H9 (cell line): ENCODE measurements at regions not wholly inside any gene's neighbourhood (a gene's known extent, or its start where the extent isn't known, plus 50 kb on each side); places are given as distances from the start of the nearest gene placed in this dataset.
A peak's percentile ranks its signal among the peaks of the same experiment; 100 is the strongest.

Experiments
- DNase-seq: peaks from one replicate; pipeline ENCODE4 v3.0.0-alpha.2; 2017
- H2AFZ ChIP-seq: one replicate; pipeline ENCODE4 v1.6.1; 2013; ENCODE audit warnings: mild to moderate bottlenecking, low read length, control low read depth, moderate library complexity
- H2AK5ac ChIP-seq: 2 replicates; pipeline ENCODE4 v1.6.1; 2013; ENCODE audit warnings: low read length, control low read depth, mixed read lengths; ENCODE audit not compliant: insufficient read length
- H2BK120ac ChIP-seq: one replicate; pipeline ENCODE4 v1.6.1; 2013; ENCODE audit warnings: low read depth, mild to moderate bottlenecking, low read length, control low read depth, inconsistent platforms; ENCODE audit not compliant: poor library complexity, severe bottlenecking
- H2BK12ac ChIP-seq: 2 replicates; pipeline ENCODE4 v1.6.1; 2013; ENCODE audit warnings: low read length, control low read depth, mixed read lengths, low read depth; ENCODE audit not compliant: insufficient read length
- H2BK15ac ChIP-seq: 2 replicates; pipeline ENCODE4 v1.6.1; 2013; ENCODE audit warnings: low read depth, low read length, control low read depth
- H2BK20ac ChIP-seq: one replicate; pipeline ENCODE4 v1.6.1; 2013; ENCODE audit warnings: low read depth, mild to moderate bottlenecking, low read length, control low read depth, inconsistent platforms; ENCODE audit not compliant: poor library complexity, severe bottlenecking
- H2BK5ac ChIP-seq: 2 replicates; pipeline ENCODE4 v1.6.1; 2013; ENCODE audit warnings: low read length, control low read depth, mixed read lengths; ENCODE audit not compliant: insufficient read length
- H3K14ac ChIP-seq: 2 replicates; pipeline ENCODE4 v1.6.1; 2013; ENCODE audit warnings: low read length, control low read depth; ENCODE audit not compliant: insufficient read depth
- H3K18ac ChIP-seq: 2 replicates; pipeline ENCODE4 v1.6.1; 2013; ENCODE audit warnings: low read depth, mild to moderate bottlenecking, mixed read lengths, low read length, control low read depth; ENCODE audit not compliant: insufficient read length
- H3K23ac ChIP-seq: 2 replicates; pipeline ENCODE4 v1.6.1; 2013; ENCODE audit warnings: low read length, control low read depth, mixed read lengths, low read depth; ENCODE audit not compliant: insufficient read length
- H3K23me2 ChIP-seq: 2 replicates; pipeline ENCODE4 v1.6.1; 2013; ENCODE audit warnings: low read depth, mild to moderate bottlenecking, mixed read lengths, low read length, control low read depth; ENCODE audit not compliant: insufficient read length, poor library complexity, severe bottlenecking
- H3K27ac ChIP-seq: 2 replicates; pipeline ENCODE4 v1.5.1; 2013; ENCODE audit warnings: low read length, control low read depth, mixed read lengths, low read depth; ENCODE audit not compliant: insufficient read length
- H3K27me3 ChIP-seq: 2 replicates; pipeline ENCODE4 v1.6.1; 2013; ENCODE audit warnings: low read length, control low read depth, inconsistent platforms; ENCODE audit not compliant: insufficient read depth
- H3K4ac ChIP-seq: 2 replicates; pipeline ENCODE4 v1.6.1; 2013; ENCODE audit warnings: low read depth, mild to moderate bottlenecking, control low read depth, inconsistent platforms, low read length, moderate library complexity
- H3K4me1 ChIP-seq: 2 replicates; pipeline ENCODE4 v1.6.1; 2013; ENCODE audit warnings: low read length, control low read depth, inconsistent platforms; ENCODE audit not compliant: insufficient read depth
- H3K4me2 ChIP-seq: 2 replicates; pipeline ENCODE4 v1.6.1; 2013; ENCODE audit warnings: low read length, control low read depth, mixed read lengths; ENCODE audit not compliant: insufficient read length, insufficient read depth
- H3K56ac ChIP-seq: 2 replicates; pipeline ENCODE4 v1.6.1; 2013; ENCODE audit warnings: low read depth, mild to moderate bottlenecking, mixed read lengths, low read length, control low read depth; ENCODE audit not compliant: insufficient read length
- H3K79me1 ChIP-seq: 2 replicates; pipeline ENCODE4 v1.6.1; 2013; ENCODE audit warnings: low read depth, mild to moderate bottlenecking, moderate library complexity, low read length, control low read depth, inconsistent platforms; ENCODE audit not compliant: insufficient read depth, poor library complexity, severe bottlenecking
- H3K79me2 ChIP-seq: 2 replicates; pipeline ENCODE4 v1.6.1; 2013; ENCODE audit warnings: low read length, control low read depth, inconsistent platforms; ENCODE audit not compliant: insufficient read depth
- H3K9ac ChIP-seq: 2 replicates; pipeline ENCODE4 v1.6.1; 2013; ENCODE audit warnings: low read length, control low read depth, mixed read lengths; ENCODE audit not compliant: insufficient read length; ENCODE audit errors: extremely low read depth
- H3K9me3 ChIP-seq: one replicate; pipeline ENCODE4 v1.6.1; 2013; ENCODE audit warnings: low read depth, low read length, inconsistent platforms; ENCODE audit not compliant: control insufficient read depth
- H3T11ph ChIP-seq: one replicate; pipeline ENCODE4 v1.6.1; 2013; ENCODE audit warnings: mild to moderate bottlenecking, low read length, control low read depth, inconsistent platforms
- H4K20me1 ChIP-seq: one replicate; pipeline ENCODE4 v1.6.1; 2013; ENCODE audit not compliant: control insufficient read depth, insufficient read length, insufficient read depth
- H4K5ac ChIP-seq: 2 replicates; pipeline ENCODE4 v1.6.1; 2013; ENCODE audit warnings: low read depth, mild to moderate bottlenecking, mixed read lengths, low read length, control low read depth; ENCODE audit not compliant: insufficient read length
- H4K8ac ChIP-seq: replicated peaks from 2 replicates; pipeline ENCODE4 v1.6.1; 2013; ENCODE audit warnings: low read length, control low read depth, mixed read lengths, low read depth; ENCODE audit not compliant: insufficient read length
- H4K91ac ChIP-seq: 2 replicates; pipeline ENCODE4 v1.6.1; 2013; ENCODE audit warnings: low read depth, mild to moderate bottlenecking, moderate library complexity, mixed read lengths, low read length, control low read depth; ENCODE audit not compliant: insufficient read length
- H3K27ac Mint-ChIP-seq, 3 experiments: 2 replicates in 2 of 3; 3 replicates in 1 of 3; pipeline ENCODE4 v1.8.0; 2020 to 2021; ENCODE audit warnings: mixed read lengths in 3 of 3, mild to moderate bottlenecking in 1 of 3, moderate library complexity in 1 of 3
- H3K27me3 Mint-ChIP-seq: 2 replicates; pipeline ENCODE4 v1.8.0; 2021; ENCODE audit warnings: low read depth, mild to moderate bottlenecking, moderate library complexity, mixed read lengths
- H3K36me3 Mint-ChIP-seq, 3 experiments: 2 replicates in 2 of 3; 3 replicates in 1 of 3; pipeline ENCODE4 v1.8.0; 2020 to 2021; ENCODE audit warnings: low read depth in 3 of 3, mixed read lengths in 3 of 3; ENCODE audit not compliant: insufficient read depth in 1 of 3
- H3K4me1 Mint-ChIP-seq, 2 experiments: 2 replicates each; pipeline ENCODE4 v1.8.0; 2020; ENCODE audit warnings: mixed read lengths in 2 of 2
- H3K4me3 Mint-ChIP-seq, 2 experiments: 2 replicates in 1 of 2; 3 replicates in 1 of 2; pipeline ENCODE4 v1.8.0; 2020 to 2021; ENCODE audit warnings: mild to moderate bottlenecking in 2 of 2, mixed read lengths in 2 of 2, moderate library complexity in 1 of 2
- H3K9me3 Mint-ChIP-seq, 2 experiments: 2 replicates in 1 of 2; 3 replicates in 1 of 2; pipeline ENCODE4 v1.8.0; 2020; ENCODE audit warnings: mild to moderate bottlenecking in 2 of 2, mixed read lengths in 2 of 2, moderate library complexity in 1 of 2
- CTCF ChIP-seq: fragments of 200-600 bp; sonication (generic); conservative IDR thresholded peaks from 3 replicates; pipeline ENCODE4 v1.8.0; 2021; ENCODE audit warnings: antibody characterized with exemption, mild to moderate bottlenecking
- WGBS: extraction: QIAGEN DNeasy Blood & Tissue Kit; methylation state at CpG from one replicate; pipeline ENCODE4 v1.1.7; 2013; ENCODE audit warnings: missing lambda C conversion rate, low lambda C conversion rate, mixed read lengths; ENCODE audit not compliant: insufficient read length; ENCODE audit errors: extremely low coverage; 5-methylcytosine and 5-hydroxymethylcytosine counted together

GRCh38 chr1:29383746-29384371 is 147.5 kb downstream of the PTPRU start:
- Histone ChIP-seq H2BK5ac (no peak overlapping the region), H3K4me2 (no peak overlapping the region), H4K91ac (no peak overlapping the region), H3K4ac (no peak overlapping the region), H3K9me3 (peaks cover 4% of the 10 kb centered on the region), H3K79me1 (no peaks in the 10 kb centered on the region), H4K8ac (no peak overlapping the region), H2BK15ac (no peak overlapping the region), H3K18ac (no peak overlapping the region), H3K9ac (no peak overlapping the region), H3K23me2 (no peaks in the 10 kb centered on the region), H3K79me2 (no peaks in the 10 kb centered on the region), H4K20me1 (no peaks in the 10 kb centered on the region), H3K27ac (no peak overlapping the region), H2BK120ac (no peak overlapping the region), H3K4me1 (no peaks in the 10 kb centered on the region), H3K27me3 (no peaks in the 10 kb centered on the region), H2AK5ac (no peak overlapping the region), H3K23ac (no peak overlapping the region), H3K14ac (no peak overlapping the region), H3K56ac (no peak overlapping the region), H2BK20ac (no peak overlapping the region), H2BK12ac (no peak overlapping the region), H4K5ac (no peak overlapping the region), H3T11ph (no peak overlapping the region), H2AFZ (no peak overlapping the region)
- Mint-ChIP-seq H3K4me3 (no peak overlapping the region), H3K36me3 (peaks cover 6 to 17% (median 6%) of the 10 kb centered on the region in 3 experiments), H3K27me3 (peaks cover 4% of the 10 kb centered on the region), H3K9me3 (peaks cover 13 to 18% of the 10 kb centered on the region in 2 experiments), H3K4me1 (peaks cover 8 to 11% of the 10 kb centered on the region in 2 experiments), H3K27ac (peak overlapping the region in 1 of 3 experiments; percentile 0; a peak in 1 of 7 replicates)
- TF ChIP-seq CTCF, result no peak
- no peak for DNase-seq
- no CpG with 5 or more reads among the region's 7 CpGs for WGBS
